ENCODE measurements at regions not wholly inside any gene's neighbourhood (a gene's known extent, or its start where the extent isn't known, plus 50 kb on each side); places are given as distances from the start of the nearest gene placed in this dataset.
"Not testable (repeated sequence)": the region's sequence is repeated elsewhere in the genome, so short reads cannot be mapped to it uniquely, and the experiment has no call there.

DNA sequence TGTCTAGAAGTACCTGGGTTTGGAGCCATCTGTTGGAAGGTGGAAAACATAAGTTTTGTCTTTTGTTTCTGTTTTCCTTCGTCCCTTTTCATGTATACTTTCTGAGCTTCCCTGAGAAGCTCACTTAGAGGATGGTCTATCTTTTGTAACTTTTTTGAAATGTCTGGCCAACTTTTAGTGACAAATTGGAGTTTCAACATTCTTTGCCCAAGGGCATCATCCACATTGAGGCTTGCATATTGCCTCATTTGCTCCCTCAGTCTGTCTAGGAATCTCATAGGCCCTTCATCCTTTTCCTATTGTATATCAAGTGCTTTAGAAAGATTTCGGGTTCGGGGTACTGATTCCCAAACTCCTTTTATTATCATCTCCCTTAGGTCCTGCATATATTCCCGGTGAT is 152.7 kb upstream of the GALNT15 start:
- TF ChIP-seq, protein P1, sequence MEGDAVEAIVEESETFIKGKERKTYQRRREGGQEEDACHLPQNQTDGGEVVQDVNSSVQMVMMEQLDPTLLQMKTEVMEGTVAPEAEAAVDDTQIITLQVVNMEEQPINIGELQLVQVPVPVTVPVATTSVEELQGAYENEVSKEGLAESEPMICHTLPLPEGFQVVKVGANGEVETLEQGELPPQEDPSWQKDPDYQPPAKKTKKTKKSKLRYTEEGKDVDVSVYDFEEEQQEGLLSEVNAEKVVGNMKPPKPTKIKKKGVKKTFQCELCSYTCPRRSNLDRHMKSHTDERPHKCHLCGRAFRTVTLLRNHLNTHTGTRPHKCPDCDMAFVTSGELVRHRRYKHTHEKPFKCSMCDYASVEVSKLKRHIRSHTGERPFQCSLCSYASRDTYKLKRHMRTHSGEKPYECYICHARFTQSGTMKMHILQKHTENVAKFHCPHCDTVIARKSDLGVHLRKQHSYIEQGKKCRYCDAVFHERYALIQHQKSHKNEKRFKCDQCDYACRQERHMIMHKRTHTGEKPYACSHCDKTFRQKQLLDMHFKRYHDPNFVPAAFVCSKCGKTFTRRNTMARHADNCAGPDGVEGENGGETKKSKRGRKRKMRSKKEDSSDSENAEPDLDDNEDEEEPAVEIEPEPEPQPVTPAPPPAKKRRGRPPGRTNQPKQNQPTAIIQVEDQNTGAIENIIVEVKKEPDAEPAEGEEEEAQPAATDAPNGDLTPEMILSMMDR (conservative IDR thresholded peaks at IDR 0.05; ENCODE audit: low read depth, low read length): not testable (repeated sequence)
- TF ChIP-seq CEBPB (IDR thresholded peaks at IDR 0.05; ENCODE audit: low read depth, low read length); RFX5 (IDR thresholded peaks at IDR 0.05; ENCODE audit: low read depth, low read length); POLR2A (IDR thresholded peaks at IDR 0.05; ENCODE audit: low read depth, low read length); MAZ (IDR thresholded peaks at IDR 0.05; ENCODE audit: borderline replicate concordance, low read depth, low read length); RCOR1 (IDR thresholded peaks at IDR 0.05; ENCODE audit: insufficient replicate concordance, low read length); MXI1 (IDR thresholded peaks at IDR 0.05; ENCODE audit: borderline replicate concordance, low read depth, low read length): not testable (repeated sequence)
- TF ChIP-seq, protein P2, sequence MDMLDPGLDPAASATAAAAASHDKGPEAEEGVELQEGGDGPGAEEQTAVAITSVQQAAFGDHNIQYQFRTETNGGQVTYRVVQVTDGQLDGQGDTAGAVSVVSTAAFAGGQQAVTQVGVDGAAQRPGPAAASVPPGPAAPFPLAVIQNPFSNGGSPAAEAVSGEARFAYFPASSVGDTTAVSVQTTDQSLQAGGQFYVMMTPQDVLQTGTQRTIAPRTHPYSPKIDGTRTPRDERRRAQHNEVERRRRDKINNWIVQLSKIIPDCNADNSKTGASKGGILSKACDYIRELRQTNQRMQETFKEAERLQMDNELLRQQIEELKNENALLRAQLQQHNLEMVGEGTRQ (IDR thresholded peaks at IDR 0.05; ENCODE audit: low read depth, low read length): not testable (repeated sequence)

Data from IMR-90 (cell line).